ENCODE measurements at regions not wholly inside any gene's neighbourhood (a gene's known extent, or its start where the extent isn't known, plus 50 kb on each side); places are given as distances from the start of the nearest gene placed in this dataset.

DNA sequence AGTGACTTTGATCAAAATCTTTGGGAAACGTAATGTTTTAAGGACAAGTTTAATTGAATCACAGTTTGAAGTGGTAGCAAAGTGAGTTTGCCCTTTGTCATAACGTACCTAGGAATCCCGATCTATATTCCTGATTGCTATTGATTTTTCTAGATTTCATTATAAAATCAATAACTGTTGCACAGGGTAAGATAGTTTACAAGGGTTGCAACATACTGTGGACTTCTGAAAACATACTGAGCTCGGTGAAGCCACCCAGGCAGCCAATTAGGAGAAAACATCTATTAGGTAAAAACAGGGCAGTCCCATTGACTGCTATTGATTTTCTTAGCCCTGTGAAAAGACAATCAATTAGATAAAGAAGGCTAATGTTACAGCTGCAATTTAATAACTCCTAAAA lies 659.9 kb downstream of the ISL1 start:
- ATAC-seq (ENCODE audit: low FRiP score in 2 of 2) = no peak
- no peak overlapping the region for H3K4me3 ChIP-seq
- H3K27ac ChIP-seq = no peak overlapping the region
- DNase-seq = no peak
- H3K27me3 ChIP-seq = no peaks in the 10 kb centered on the region
- H3K4me1 ChIP-seq = no peaks in the 10 kb centered on the region
- TF ChIP-seq POLR2A (IDR thresholded peaks at IDR 0.05) (no peak), EP300 (IDR thresholded peaks at IDR 0.05) (no peak), POLR2AphosphoS5 (IDR thresholded peaks at IDR 0.05) (no peak)
- TF ChIP-seq, protein P1, sequence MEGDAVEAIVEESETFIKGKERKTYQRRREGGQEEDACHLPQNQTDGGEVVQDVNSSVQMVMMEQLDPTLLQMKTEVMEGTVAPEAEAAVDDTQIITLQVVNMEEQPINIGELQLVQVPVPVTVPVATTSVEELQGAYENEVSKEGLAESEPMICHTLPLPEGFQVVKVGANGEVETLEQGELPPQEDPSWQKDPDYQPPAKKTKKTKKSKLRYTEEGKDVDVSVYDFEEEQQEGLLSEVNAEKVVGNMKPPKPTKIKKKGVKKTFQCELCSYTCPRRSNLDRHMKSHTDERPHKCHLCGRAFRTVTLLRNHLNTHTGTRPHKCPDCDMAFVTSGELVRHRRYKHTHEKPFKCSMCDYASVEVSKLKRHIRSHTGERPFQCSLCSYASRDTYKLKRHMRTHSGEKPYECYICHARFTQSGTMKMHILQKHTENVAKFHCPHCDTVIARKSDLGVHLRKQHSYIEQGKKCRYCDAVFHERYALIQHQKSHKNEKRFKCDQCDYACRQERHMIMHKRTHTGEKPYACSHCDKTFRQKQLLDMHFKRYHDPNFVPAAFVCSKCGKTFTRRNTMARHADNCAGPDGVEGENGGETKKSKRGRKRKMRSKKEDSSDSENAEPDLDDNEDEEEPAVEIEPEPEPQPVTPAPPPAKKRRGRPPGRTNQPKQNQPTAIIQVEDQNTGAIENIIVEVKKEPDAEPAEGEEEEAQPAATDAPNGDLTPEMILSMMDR (IDR thresholded peaks at IDR 0.05) = no peak
- no peaks in the 10 kb centered on the region for H3K36me3 ChIP-seq
- no peaks in the 10 kb centered on the region for H3K9me3 ChIP-seq
- WGBS, 2 donors = 84 to 87% methylated on average over 4 of the region's 4 CpGs

DNA sequence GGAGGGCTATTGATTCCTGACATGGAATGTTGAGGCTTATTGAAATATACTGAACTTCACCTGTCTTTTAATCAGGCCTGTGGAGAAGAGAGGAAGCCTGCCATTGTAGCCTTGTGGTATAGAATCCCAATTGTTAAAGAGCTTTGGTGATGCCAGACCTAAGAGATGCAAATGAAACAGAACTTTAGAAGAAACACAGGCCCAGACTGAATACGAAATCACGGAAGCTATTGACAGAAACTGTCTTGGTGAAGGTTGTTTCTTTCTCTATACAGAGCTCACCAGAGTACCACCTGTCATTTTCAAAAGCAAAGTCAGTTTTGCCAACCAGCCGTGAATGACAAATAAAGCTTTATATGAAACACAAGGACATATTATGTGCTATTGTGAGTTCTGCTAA lies 660.3 kb downstream of the ISL1 start:
- H3K4me1 ChIP-seq = no peaks in the 10 kb centered on the region
- no peak for TF ChIP-seq POLR2AphosphoS5 (IDR thresholded peaks at IDR 0.05)
- TF ChIP-seq EP300 (IDR thresholded peaks at IDR 0.05) = no peak
- no peak for TF ChIP-seq POLR2A (IDR thresholded peaks at IDR 0.05)
- TF ChIP-seq, protein P1 (IDR thresholded peaks at IDR 0.05) = no peak
- 89 to 92% methylated on average over 3 of the region's 3 CpGs for WGBS, 2 donors
- no peak for ATAC-seq (ENCODE audit: low FRiP score in 2 of 2)
- no peaks in the 10 kb centered on the region for H3K27me3 ChIP-seq
- no peaks in the 10 kb centered on the region for H3K9me3 ChIP-seq
- no peak for DNase-seq
- no peak overlapping the region for H3K27ac ChIP-seq
- H3K4me3 ChIP-seq = no peak overlapping the region
- no peaks in the 10 kb centered on the region for H3K36me3 ChIP-seq

DNA sequence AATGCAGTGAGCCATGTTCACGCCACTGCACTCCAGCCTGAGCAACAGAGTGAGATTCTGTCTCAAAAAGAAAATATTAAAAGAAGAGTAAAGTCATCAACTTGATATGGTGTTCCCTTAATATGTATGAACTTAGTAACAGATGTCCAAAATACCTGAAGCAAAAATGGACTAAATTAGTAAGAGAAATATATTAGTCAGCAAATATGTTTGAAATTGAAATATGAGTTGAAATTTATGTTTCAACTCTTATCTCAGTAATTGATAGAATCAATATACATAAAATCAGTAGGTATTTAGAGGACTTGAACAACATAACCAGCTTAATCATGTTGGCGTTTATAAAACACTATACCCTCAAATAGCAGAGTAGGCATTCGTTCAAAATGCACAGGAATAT lies 668.5 kb downstream of the ISL1 start:
- WGBS, 2 donors = 86 to 89% methylated on average over 3 of the region's 3 CpGs

DNA sequence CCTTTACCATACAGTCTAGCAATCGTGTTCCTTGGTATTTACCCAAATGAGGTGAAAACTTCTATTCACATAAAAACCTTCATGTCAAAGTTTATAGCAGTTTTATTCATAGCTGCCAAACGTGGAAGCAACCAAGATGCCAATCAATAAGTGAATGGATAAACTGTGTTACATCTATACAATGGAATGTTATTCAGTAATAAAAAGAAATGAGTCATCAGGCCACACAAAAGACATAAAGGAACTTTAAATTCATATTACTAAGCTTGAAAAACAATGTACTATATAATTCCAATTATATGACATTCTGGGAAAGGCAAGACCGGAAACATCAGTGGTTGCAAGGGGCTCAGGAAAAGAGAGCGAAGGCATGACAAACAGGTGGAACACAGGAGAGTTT lies 679.9 kb downstream of the ISL1 start:
- no peak overlapping the region for H3K27ac ChIP-seq
- WGBS, 2 donors = 78 to 79% methylated on average over 4 of the region's 4 CpGs
- no peaks in the 10 kb centered on the region for H3K9me3 ChIP-seq
- no peaks in the 10 kb centered on the region for H3K36me3 ChIP-seq
- DNase-seq (no peak), ATAC-seq (ENCODE audit: low FRiP score in 2 of 2) (no peak)
- TF ChIP-seq, protein P1 (IDR thresholded peaks at IDR 0.05) = no peak
- TF ChIP-seq EP300 (IDR thresholded peaks at IDR 0.05) (no peak), POLR2AphosphoS5 (IDR thresholded peaks at IDR 0.05) (no peak), POLR2A (IDR thresholded peaks at IDR 0.05) (no peak)
- no peak overlapping the region for H3K4me3 ChIP-seq
- H3K4me1 ChIP-seq = no peaks in the 10 kb centered on the region
- no peaks in the 10 kb centered on the region for H3K27me3 ChIP-seq

More for the DNA sequence above, 668.5 kb downstream of the ISL1 start:
- no peaks in the 10 kb centered on the region for H3K4me1 ChIP-seq
- H3K36me3 ChIP-seq = no peaks in the 10 kb centered on the region
- ATAC-seq (ENCODE audit: low FRiP score in 2 of 2) (no peak), DNase-seq (no peak)
- H3K27me3 ChIP-seq = no peaks in the 10 kb centered on the region
- H3K4me3 ChIP-seq = no peak overlapping the region
- no peaks in the 10 kb centered on the region for H3K9me3 ChIP-seq
- TF ChIP-seq POLR2A (IDR thresholded peaks at IDR 0.05) (no peak), EP300 (IDR thresholded peaks at IDR 0.05) (no peak), POLR2AphosphoS5 (IDR thresholded peaks at IDR 0.05) (no peak)
- TF ChIP-seq, protein P1 (IDR thresholded peaks at IDR 0.05) = no peak
- no peak overlapping the region for H3K27ac ChIP-seq

DNA sequence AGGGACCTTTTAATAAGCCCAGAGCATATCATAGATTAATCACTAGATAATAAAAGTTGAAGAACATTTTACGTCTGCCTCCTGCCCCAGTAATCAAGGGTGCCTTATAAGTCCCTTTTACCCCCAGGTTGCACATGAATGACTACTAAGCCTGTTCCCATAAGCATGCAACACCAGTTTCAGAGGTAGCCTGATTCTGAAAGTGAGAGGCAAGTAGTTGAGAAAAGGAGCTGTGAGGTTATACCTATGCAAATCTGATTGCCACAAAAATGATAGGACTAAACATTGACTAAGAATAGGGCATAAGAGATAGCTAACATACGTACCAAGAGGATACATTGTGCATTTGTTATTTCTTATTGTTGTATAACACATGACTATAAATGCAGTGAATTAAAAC lies 681.9 kb downstream of the ISL1 start:
- DNase-seq = no peak
- 82 to 83% methylated on average over 2 of the region's 2 CpGs for WGBS, 2 donors

More for the DNA sequence above, 681.9 kb downstream of the ISL1 start:
- Histone ChIP-seq H3K4me3 (no peak overlapping the region), H3K27ac (no peak overlapping the region), H3K9me3 (no peaks in the 10 kb centered on the region), H3K4me1 (no peaks in the 10 kb centered on the region), H3K27me3 (no peaks in the 10 kb centered on the region), H3K36me3 (no peaks in the 10 kb centered on the region)
- no peak for ATAC-seq (ENCODE audit: low FRiP score in 2 of 2)
- TF ChIP-seq POLR2A (IDR thresholded peaks at IDR 0.05) (no peak), POLR2AphosphoS5 (IDR thresholded peaks at IDR 0.05) (no peak), EP300 (IDR thresholded peaks at IDR 0.05) (no peak)
- TF ChIP-seq, protein P1 (IDR thresholded peaks at IDR 0.05) = no peak
